Tibial nerve (tissue), 3 donors: ENCODE measurements at regions not wholly inside any gene's neighbourhood (a gene's known extent, or its start where the extent isn't known, plus 50 kb on each side); places are given as distances from the start of the nearest gene placed in this dataset.

Experiments
- CTCF ChIP-seq, 5 experiments: fragments of 200-600 bp in 3 of 5; fragments of 450-650 bp in 2 of 5; sonication (generic) in 3 of 5; IDR thresholded peaks; one replicate each; pipeline ENCODE4 v1.5.1; 2016 to 2019; ENCODE audit warnings: antibody characterized with exemption in 5 of 5, mild to moderate bottlenecking in 3 of 5, moderate library complexity in 2 of 5
- POLR2A ChIP-seq, 2 donors: fragments of 450-650 bp; IDR thresholded peaks; one replicate each; pipeline ENCODE4 v1.6.1; 2017; ENCODE audit warnings: antibody characterized with exemption in 2 of 2, mild to moderate bottlenecking in 2 of 2, moderate library complexity in 2 of 2

GRCh38 chr2:226631187-226631586 is 168.4 kb downstream of the IRS1 start:
- no peak for TF ChIP-seq POLR2A (IDR thresholded peaks at IDR 0.05)
- TF ChIP-seq CTCF (IDR thresholded peaks at IDR 0.05): no peak
